HEK293 (cell line): ENCODE measurements at regions not wholly inside any gene's neighbourhood (a gene's known extent, or its start where the extent isn't known, plus 50 kb on each side); places are given as distances from the start of the nearest gene placed in this dataset.

ENCODE experiments used
- HOXC10 ChIP-seq: sonication (generic); formaldehyde crosslinking; IDR thresholded peaks from 2 replicates; pipeline ENCODE4 v1.8.1; 2023; ENCODE audit warnings: mild to moderate bottlenecking, missing genetic modification reagents
- PRDM2 ChIP-seq: fragments of 450-650 bp; formaldehyde crosslinking; IDR thresholded peaks from 2 replicates; pipeline ENCODE4 v1.5.1; 2016; ENCODE audit warnings: missing biosample characterization, missing genetic modification characterization, borderline replicate concordance
- SP2 ChIP-seq: fragments of 450-650 bp; formaldehyde crosslinking; IDR thresholded peaks from 2 replicates; pipeline ENCODE4 v1.5.1; 2016; ENCODE audit warnings: missing biosample characterization, missing genetic modification characterization
- ZNF133 ChIP-seq: fragments of 450-650 bp; formaldehyde crosslinking; IDR thresholded peaks from 2 replicates; pipeline ENCODE4 v1.5.1; 2016; ENCODE audit warnings: missing biosample characterization, missing genetic modification characterization
- TF ChIP-seq, protein P1 (sequence below): fragments of 450-650 bp; formaldehyde crosslinking; IDR thresholded peaks from 2 replicates; pipeline ENCODE4 v1.5.1; 2016; ENCODE audit warnings: missing biosample characterization, missing genetic modification characterization
- TF ChIP-seq, protein P2 (sequence below): fragments of 450-650 bp; formaldehyde crosslinking; IDR thresholded peaks from 2 replicates; pipeline ENCODE4 v1.5.1; 2016; ENCODE audit warnings: missing biosample characterization, missing genetic modification characterization, low read depth

DNA sequence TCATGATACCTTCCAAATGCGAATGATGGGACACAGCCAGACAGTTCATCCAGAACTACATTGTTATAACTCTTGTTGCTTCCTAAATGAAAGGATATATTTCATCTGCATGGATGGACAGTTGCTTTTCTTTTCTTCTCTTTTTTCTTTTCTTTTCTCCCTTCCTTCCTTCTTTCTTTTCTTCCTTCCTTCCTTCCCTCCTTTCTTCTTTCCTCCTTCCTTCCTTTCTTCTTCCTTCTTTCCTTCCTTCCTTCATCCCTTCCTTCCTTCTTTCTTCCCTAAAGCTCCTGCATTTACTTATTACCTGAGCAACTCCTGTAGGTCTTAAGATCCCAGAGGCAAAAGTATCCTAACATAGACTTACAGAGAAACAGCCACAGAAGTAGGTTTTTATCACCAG lies 221.6 kb downstream of the DUSP10 start:
- TF ChIP-seq, protein P1, sequence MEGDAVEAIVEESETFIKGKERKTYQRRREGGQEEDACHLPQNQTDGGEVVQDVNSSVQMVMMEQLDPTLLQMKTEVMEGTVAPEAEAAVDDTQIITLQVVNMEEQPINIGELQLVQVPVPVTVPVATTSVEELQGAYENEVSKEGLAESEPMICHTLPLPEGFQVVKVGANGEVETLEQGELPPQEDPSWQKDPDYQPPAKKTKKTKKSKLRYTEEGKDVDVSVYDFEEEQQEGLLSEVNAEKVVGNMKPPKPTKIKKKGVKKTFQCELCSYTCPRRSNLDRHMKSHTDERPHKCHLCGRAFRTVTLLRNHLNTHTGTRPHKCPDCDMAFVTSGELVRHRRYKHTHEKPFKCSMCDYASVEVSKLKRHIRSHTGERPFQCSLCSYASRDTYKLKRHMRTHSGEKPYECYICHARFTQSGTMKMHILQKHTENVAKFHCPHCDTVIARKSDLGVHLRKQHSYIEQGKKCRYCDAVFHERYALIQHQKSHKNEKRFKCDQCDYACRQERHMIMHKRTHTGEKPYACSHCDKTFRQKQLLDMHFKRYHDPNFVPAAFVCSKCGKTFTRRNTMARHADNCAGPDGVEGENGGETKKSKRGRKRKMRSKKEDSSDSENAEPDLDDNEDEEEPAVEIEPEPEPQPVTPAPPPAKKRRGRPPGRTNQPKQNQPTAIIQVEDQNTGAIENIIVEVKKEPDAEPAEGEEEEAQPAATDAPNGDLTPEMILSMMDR (tag by site-specific recombination): no peak
- TF ChIP-seq ZNF133 (tag by site-specific recombination) (no peak), HOXC10 (CRISPR knock-in tag) (no peak), SP2 (no peak), PRDM2 (tag by site-specific recombination) (no peak)
- TF ChIP-seq, protein P2, sequence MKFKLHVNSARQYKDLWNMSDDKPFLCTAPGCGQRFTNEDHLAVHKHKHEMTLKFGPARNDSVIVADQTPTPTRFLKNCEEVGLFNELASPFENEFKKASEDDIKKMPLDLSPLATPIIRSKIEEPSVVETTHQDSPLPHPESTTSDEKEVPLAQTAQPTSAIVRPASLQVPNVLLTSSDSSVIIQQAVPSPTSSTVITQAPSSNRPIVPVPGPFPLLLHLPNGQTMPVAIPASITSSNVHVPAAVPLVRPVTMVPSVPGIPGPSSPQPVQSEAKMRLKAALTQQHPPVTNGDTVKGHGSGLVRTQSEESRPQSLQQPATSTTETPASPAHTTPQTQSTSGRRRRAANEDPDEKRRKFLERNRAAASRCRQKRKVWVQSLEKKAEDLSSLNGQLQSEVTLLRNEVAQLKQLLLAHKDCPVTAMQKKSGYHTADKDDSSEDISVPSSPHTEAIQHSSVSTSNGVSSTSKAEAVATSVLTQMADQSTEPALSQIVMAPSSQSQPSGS (tag by site-specific recombination): no peak
